ENCODE measurements at regions not wholly inside any gene's neighbourhood (a gene's known extent, or its start where the extent isn't known, plus 50 kb on each side); places are given as distances from the start of the nearest gene placed in this dataset.

- H3K4me3 ChIP-seq (ENCODE audit: low read length), result no peak overlapping the region
- no peaks in the 10 kb centered on the region for H3K36me3 ChIP-seq (ENCODE audit: control insufficient read depth, insufficient read depth, low read length)
- H3K27ac ChIP-seq (ENCODE audit: low read length), result no peak overlapping the region
- intact Hi-C loops (cut with micrococcal nuclease), result no loop called here
- H3K9me3 ChIP-seq (ENCODE audit: control insufficient read depth, insufficient read depth, low read length), result no peaks in the 10 kb centered on the region
- DNase-seq (no peak), ATAC-seq (no peak)
- Mint-ChIP-seq H3K36me3 (no peaks in the 10 kb centered on the region), H3K4me1 (no peaks in the 10 kb centered on the region), H3K27ac (no peak overlapping the region), H3K9me3 (peaks cover 10 to 14% of the 10 kb centered on the region in 2 donors), H3K4me3 (no peak overlapping the region), H3K27me3 (ENCODE audit: low read depth in 2 of 2) (no peaks in the 10 kb centered on the region)
- no peak for TF ChIP-seq CTCF (IDR thresholded peaks at IDR 0.05)
- WGBS (ENCODE audit: insufficient coverage), result 93% methylated on average over 3 of the region's 4 CpGs
- H3K4me1 ChIP-seq (ENCODE audit: control insufficient read depth, insufficient read depth, low read length), result no peaks in the 10 kb centered on the region
- H3K27me3 ChIP-seq (ENCODE audit: control insufficient read depth, insufficient read depth, low read length), result no peaks in the 10 kb centered on the region
These were observed 141.8 kb downstream of the POLR1F start for GRCh38 chr7:19567011-19567410.

- no peak overlapping the region for H3K27ac ChIP-seq (ENCODE audit: low read length)
- intact Hi-C loops (cut with micrococcal nuclease), result no loop called here
These were observed 143.2 kb downstream of the POLR1F start for GRCh38 chr7:19565602-19566001.

DNA sequence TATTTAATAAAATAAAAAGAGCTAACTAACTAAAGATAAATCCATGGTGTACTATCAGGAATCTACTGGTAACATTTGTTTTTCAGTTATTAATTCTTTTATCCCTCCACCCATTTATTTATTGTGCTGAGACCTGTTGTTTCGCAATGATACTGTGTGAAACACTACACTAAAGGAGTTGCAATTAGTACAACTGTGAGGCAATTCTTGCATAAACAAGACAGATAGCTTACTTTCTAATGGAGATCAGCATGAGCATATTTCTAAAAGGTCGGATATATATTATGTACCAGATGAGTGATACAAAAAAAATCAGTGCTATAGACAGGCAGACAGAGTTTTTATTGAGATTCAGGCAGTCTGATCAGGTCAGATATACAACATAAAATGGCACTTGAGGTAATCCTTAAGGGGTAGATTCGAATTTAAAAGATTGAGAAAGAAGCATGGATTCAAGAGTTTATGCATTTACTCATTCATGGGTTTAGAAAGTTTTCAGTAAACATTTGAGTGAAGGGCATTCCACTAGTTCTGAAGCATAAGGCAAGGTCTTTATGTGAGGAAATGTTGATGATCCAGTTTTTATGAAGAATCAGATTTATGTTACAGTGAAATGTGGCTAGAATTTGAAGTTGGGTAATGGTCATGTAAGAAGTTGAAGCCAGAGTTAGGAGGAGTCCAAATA, 147.6 kb downstream of the POLR1F start:
- no peak overlapping the region for H3K4me3 ChIP-seq (ENCODE audit: low read length)
- Mint-ChIP-seq H3K27ac (no peak overlapping the region), H3K4me1 (no peaks in the 10 kb centered on the region), H3K4me3 (no peak overlapping the region), H3K36me3 (no peaks in the 10 kb centered on the region), H3K9me3 (peaks cover 3 to 9% of the 10 kb centered on the region in 2 donors), H3K27me3 (ENCODE audit: low read depth in 2 of 2) (no peaks in the 10 kb centered on the region)
- H3K27ac ChIP-seq (ENCODE audit: low read length), result no peak overlapping the region
- intact Hi-C loops (cut with micrococcal nuclease), result no loop called here
- H3K36me3 ChIP-seq (ENCODE audit: control insufficient read depth, insufficient read depth, low read length), result no peaks in the 10 kb centered on the region
- 63% methylated on average over 3 of the region's 3 CpGs for WGBS (ENCODE audit: insufficient coverage)
- no peaks in the 10 kb centered on the region for H3K4me1 ChIP-seq (ENCODE audit: control insufficient read depth, insufficient read depth, low read length)
- no peaks in the 10 kb centered on the region for H3K9me3 ChIP-seq (ENCODE audit: control insufficient read depth, insufficient read depth, low read length)
- DNase-seq, result no peak
- ATAC-seq, result no peak
- H3K27me3 ChIP-seq (ENCODE audit: control insufficient read depth, insufficient read depth, low read length), result no peaks in the 10 kb centered on the region
- no peak for TF ChIP-seq CTCF (IDR thresholded peaks at IDR 0.05)

More at GRCh38 chr7:19565602-19566001, 143.2 kb downstream of the POLR1F start:
- no peak for ATAC-seq
- Mint-ChIP-seq H3K4me3 (no peak overlapping the region), H3K36me3 (no peaks in the 10 kb centered on the region), H3K4me1 (no peaks in the 10 kb centered on the region), H3K9me3 (peaks cover 12 to 14% of the 10 kb centered on the region in 2 donors), H3K27me3 (ENCODE audit: low read depth in 2 of 2) (no peaks in the 10 kb centered on the region), H3K27ac (no peak overlapping the region)
- no peak for TF ChIP-seq CTCF (IDR thresholded peaks at IDR 0.05)
- Histone ChIP-seq H3K36me3 (ENCODE audit: control insufficient read depth, insufficient read depth, low read length) (no peaks in the 10 kb centered on the region), H3K9me3 (ENCODE audit: control insufficient read depth, insufficient read depth, low read length) (no peaks in the 10 kb centered on the region), H3K4me3 (ENCODE audit: low read length) (no peak overlapping the region), H3K4me1 (ENCODE audit: control insufficient read depth, insufficient read depth, low read length) (no peaks in the 10 kb centered on the region), H3K27me3 (ENCODE audit: control insufficient read depth, insufficient read depth, low read length) (no peaks in the 10 kb centered on the region)
- DNase-seq, result no peak

Measured in natural killer cell (primary cell).